ENCODE measurements at regions not wholly inside any gene's neighbourhood (a gene's known extent, or its start where the extent isn't known, plus 50 kb on each side); places are given as distances from the start of the nearest gene placed in this dataset.

DNA sequence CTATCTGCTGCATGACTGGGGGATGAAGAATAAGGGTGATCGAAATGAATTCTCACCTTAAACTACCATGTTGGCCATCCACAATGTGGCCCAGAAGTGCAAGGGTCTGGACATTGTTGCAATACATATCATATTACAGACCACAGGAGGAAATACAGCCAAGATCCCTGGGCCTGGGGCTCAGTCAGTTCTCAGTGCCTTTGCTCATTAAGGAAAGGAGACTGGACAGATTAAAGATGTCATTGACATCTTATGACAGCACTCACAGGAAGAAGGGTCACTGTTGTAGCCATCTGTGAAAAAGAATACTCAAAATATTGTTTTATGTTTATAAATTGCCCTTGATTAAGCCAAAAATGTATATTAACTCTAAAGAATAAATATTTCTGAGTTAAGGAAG, 1345.2 kb downstream of the FSTL5 start:
- H3K4me3 ChIP-seq (ENCODE audit: low read depth, poor library complexity, severe bottlenecking): no peak overlapping the region
- no peak for DNase-seq (ENCODE audit: low spot score in 2 of 2)
- WGBS, 2 donors: 83 to 96% methylated on average over 1 of the region's 1 CpG
- intact Hi-C loops (cut with DNase I; ENCODE audit: low total_unique reads): no loop called here
- TF ChIP-seq, protein P1, sequence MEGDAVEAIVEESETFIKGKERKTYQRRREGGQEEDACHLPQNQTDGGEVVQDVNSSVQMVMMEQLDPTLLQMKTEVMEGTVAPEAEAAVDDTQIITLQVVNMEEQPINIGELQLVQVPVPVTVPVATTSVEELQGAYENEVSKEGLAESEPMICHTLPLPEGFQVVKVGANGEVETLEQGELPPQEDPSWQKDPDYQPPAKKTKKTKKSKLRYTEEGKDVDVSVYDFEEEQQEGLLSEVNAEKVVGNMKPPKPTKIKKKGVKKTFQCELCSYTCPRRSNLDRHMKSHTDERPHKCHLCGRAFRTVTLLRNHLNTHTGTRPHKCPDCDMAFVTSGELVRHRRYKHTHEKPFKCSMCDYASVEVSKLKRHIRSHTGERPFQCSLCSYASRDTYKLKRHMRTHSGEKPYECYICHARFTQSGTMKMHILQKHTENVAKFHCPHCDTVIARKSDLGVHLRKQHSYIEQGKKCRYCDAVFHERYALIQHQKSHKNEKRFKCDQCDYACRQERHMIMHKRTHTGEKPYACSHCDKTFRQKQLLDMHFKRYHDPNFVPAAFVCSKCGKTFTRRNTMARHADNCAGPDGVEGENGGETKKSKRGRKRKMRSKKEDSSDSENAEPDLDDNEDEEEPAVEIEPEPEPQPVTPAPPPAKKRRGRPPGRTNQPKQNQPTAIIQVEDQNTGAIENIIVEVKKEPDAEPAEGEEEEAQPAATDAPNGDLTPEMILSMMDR (IDR thresholded peaks at IDR 0.05): no peak
- TF ChIP-seq POLR2A (IDR thresholded peaks at IDR 0.05): no peak

DNA sequence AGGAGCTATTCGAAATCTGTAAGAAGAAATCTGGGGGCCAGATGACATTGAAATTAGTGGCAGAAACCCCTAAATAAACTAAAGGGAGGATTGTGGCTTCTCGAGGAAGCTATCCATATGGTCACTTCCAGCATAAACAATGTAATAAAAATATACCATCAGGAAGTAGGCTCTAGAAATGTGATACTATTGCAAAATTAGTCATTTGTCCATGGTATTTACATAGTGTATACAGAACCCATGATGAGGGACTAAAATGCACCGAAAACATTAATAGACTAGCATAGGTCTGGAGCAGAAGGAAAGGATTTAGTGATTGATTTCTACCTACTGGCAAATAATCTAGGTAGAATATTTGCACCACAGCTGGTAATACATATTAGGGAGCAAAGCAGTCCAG, 1344.0 kb downstream of the FSTL5 start:
- no peak for DNase-seq (ENCODE audit: low spot score in 2 of 2)
- intact Hi-C loops (cut with DNase I; ENCODE audit: low total_unique reads): no loop called here
- 48 to 59% methylated on average over 3 of the region's 3 CpGs for WGBS, 2 donors
- TF ChIP-seq, protein P1 (IDR thresholded peaks at IDR 0.05): no peak
- TF ChIP-seq POLR2A (IDR thresholded peaks at IDR 0.05): no peak
- no peak overlapping the region for H3K4me3 ChIP-seq (ENCODE audit: low read depth, poor library complexity, severe bottlenecking)

DNA sequence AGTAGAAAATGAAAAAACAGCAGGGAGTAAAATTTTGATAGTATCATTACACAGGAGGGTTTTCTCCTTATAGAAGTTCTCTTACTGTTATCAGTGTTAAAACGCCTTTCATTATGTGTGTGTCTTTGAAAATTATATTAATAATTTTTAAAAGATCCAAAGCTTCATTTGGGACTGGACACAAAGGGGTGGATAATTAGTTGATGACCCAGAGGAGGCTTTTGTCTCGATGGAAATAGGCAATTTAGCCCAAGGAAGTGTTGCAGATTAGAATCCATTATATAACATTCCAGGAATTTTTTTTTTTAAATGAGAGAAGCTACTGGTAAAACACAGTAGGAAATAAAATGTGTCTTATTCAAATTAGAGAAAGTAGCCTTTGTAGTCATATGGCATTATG, 1339.3 kb downstream of the FSTL5 start:
- no peak overlapping the region for H3K4me3 ChIP-seq (ENCODE audit: low read depth, poor library complexity, severe bottlenecking)
- intact Hi-C loops (cut with DNase I; ENCODE audit: low total_unique reads): no loop called here
- no peak for DNase-seq (ENCODE audit: low spot score in 2 of 2)
- 60 to 62% methylated on average over 2 of the region's 2 CpGs for WGBS, 2 donors
- no peak for TF ChIP-seq POLR2A (IDR thresholded peaks at IDR 0.05)
- TF ChIP-seq, protein P1 (IDR thresholded peaks at IDR 0.05): no peak

DNA sequence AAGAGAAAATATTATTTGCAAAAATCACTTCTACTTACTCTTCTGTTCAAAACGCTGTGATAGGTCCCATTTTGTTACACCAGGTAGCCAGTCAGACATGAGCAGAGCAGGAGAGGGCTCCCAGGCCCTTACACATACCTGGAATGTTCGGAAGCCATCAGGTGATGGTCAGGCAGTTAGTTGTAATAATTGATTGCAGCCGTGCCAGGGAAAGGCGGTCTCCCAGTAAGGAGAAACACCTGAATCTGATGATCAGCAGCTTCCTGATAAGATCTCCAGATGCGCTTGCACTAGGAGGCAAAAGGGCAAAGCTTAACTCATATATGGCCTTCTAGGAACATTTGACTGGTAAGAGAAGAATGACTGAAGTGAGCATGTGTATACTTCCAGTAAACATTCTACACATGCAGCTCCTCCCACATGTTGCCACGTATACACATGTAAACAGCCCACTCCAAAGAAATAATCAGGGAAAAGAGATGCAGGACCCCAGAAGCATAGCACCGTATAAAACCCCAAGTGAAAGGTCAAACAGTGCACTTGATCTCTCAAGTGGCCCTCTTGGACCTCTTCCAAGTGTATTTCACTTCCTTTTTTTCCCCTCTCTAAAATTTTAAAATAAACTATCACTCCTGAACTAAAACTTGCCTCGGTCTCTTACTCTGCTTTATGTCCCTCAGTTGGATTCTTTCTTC, 1338.0 kb downstream of the FSTL5 start:
- intact Hi-C loops (cut with DNase I; ENCODE audit: low total_unique reads): no loop called here
- TF ChIP-seq, protein P1 (IDR thresholded peaks at IDR 0.05): no peak
- no peak for TF ChIP-seq POLR2A (IDR thresholded peaks at IDR 0.05)
- WGBS, 2 donors: 70 to 84% methylated on average over 8 of the region's 8 CpGs
- no peak overlapping the region for H3K4me3 ChIP-seq (ENCODE audit: low read depth, poor library complexity, severe bottlenecking)
- no peak for DNase-seq (ENCODE audit: low spot score in 2 of 2)

DNA sequence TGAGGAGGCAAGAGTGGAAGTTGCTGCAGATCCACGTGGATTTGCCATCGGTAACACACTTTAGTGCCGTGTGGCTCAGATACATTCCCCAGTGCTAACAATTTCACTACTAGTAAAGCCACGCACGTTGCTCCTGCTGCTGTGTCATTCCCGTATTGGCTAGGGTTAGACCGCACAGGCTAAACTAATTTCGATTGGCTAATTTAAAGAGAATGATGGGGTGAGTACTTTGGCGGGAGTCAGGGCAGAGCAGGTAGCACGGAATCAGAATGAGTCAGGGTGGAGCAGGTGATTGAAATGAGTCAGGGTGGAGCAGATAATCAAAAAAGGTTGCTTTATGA, 1337.5 kb downstream of the FSTL5 start:
- WGBS, 2 donors: 89 to 91% methylated on average over 10 of the region's 10 CpGs
- intact Hi-C loops (cut with DNase I; ENCODE audit: low total_unique reads): no loop called here
- no peak for DNase-seq (ENCODE audit: low spot score in 2 of 2)
- TF ChIP-seq, protein P1 (IDR thresholded peaks at IDR 0.05): no peak
- no peak for TF ChIP-seq POLR2A (IDR thresholded peaks at IDR 0.05)
- H3K4me3 ChIP-seq (ENCODE audit: low read depth, poor library complexity, severe bottlenecking): no peak overlapping the region

Measured in lower leg skin (tissue), 4 donors.